ENCODE measurements at regions not wholly inside any gene's neighbourhood (a gene's known extent, or its start where the extent isn't known, plus 50 kb on each side); places are given as distances from the start of the nearest gene placed in this dataset.

DNA sequence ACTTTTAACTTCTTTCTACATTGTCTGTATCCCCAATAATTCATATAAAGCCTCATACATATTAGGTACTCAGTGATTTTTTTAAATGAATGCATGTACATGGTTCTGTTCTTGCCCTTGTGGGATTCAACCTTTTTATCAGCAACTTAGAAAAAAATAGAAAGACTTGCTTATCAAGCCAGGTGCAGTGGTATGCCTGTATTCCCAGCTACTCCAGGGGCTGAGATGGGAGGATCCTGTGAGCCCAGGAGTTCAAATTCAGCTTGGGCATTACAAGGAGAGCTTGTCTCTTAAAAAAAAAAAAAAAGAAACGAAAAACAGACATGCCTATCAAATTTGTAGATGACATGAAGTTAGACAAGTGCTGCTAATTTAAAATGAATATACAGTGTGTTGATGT lies 54.2 kb upstream of the MYCBP2 start:
- DNase-seq (ENCODE audit: low spot score): no peak

- no peak for DNase-seq (ENCODE audit: low spot score)
Observed at GRCh38 chr13:77379508-77379907, 52.6 kb upstream of the MYCBP2 start.

- no peak for DNase-seq (ENCODE audit: low spot score)
Observed at GRCh38 chr13:77378662-77379061, 51.8 kb upstream of the MYCBP2 start.

DNA sequence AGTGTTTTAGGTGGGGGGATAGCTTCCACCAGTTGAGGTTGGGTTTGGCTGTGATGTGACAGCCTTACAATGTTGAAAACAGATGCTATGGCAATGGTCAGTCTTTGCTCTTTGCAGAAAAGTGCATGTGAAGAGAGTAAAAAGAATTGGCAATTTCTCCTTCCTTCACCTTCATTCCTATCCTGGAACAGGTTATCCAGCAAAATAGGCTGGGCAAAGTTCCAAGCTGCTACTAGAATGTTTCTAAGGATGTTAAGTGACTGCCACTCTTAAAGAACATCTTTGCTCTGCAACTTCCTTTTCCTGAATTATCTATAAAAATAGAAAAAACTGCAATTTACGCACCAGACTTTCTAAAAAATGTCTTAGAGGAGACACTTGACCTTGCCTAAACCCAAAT lies 50.1 kb upstream of the MYCBP2 start:
- DNase-seq (ENCODE audit: low spot score): no peak

All from D341Med (cell line).